Upper lobe of left lung (tissue), 6 donors: ENCODE measurements at regions not wholly inside any gene's neighbourhood (a gene's known extent, or its start where the extent isn't known, plus 50 kb on each side); places are given as distances from the start of the nearest gene placed in this dataset.

ENCODE experiments used
- ATAC-seq, 2 donors: fragments of 200-7000 bp; cut with Tn5 transposase; one replicate each; pipeline ENCODE4 v1.9.1; 2022; ENCODE audit warnings: mild to moderate bottlenecking in 2 of 2, moderate library complexity in 2 of 2; ENCODE audit not compliant: low FRiP score in 2 of 2
- DNase-seq, 2 donors: peaks; one replicate each; pipeline ENCODE4 v3.0.0-alpha.2; 2019 to 2020
- H3K27ac ChIP-seq, 4 donors: fragments of 200-600 bp; sonication (generic); one replicate each; pipeline ENCODE4 v1.5.1; 2016 to 2019
- H3K27me3 ChIP-seq, 4 donors: fragments of 200-600 bp; sonication (generic); one replicate each; pipeline ENCODE4 v1.5.1; 2017 to 2019
- H3K36me3 ChIP-seq, 4 donors: fragments of 200-600 bp; sonication (generic); one replicate each; pipeline ENCODE4 v1.5.1; 2016 to 2019
- H3K4me1 ChIP-seq, 4 donors: fragments of 200-600 bp; sonication (generic); one replicate each; pipeline ENCODE4 v1.5.1; 2018 to 2019
- H3K4me3 ChIP-seq, 4 donors: fragments of 200-600 bp; sonication (generic); one replicate each; pipeline ENCODE4 v1.5.1; 2017 to 2019; ENCODE audit warnings: mild to moderate bottlenecking in 2 of 4, moderate library complexity in 1 of 4
- H3K9me3 ChIP-seq, 4 donors: fragments of 200-600 bp; sonication (generic); one replicate each; pipeline ENCODE4 v1.5.1; 2018 to 2019
- EP300 ChIP-seq, 4 donors: sonication (generic); formaldehyde crosslinking; IDR thresholded peaks; one replicate each; pipeline ENCODE4 v1.5.1; 2017; ENCODE audit warnings: antibody characterized with exemption in 4 of 4, control low read depth in 2 of 4
- POLR2A ChIP-seq, 4 donors: fragments of 450-650 bp; IDR thresholded peaks; one replicate each; pipeline ENCODE4 v1.5.1; 2016 to 2017; ENCODE audit warnings: antibody characterized with exemption in 4 of 4, mild to moderate bottlenecking in 2 of 4
- POLR2AphosphoS5 ChIP-seq, 2 donors: sonication (generic); formaldehyde crosslinking; IDR thresholded peaks; one replicate each; pipeline ENCODE4 v1.5.1; 2017; ENCODE audit warnings: antibody characterized with exemption in 2 of 2
- WGBS, 2 donors: methylation state at CpG; one replicate each; pipeline ENCODE4 v1.1.5; 2017 to 2018; 5-methylcytosine and 5-hydroxymethylcytosine counted together
- TF ChIP-seq, protein P1 (sequence below), 6 experiments: fragments of 450-650 bp in 4 of 6; fragments of 200-600 bp in 2 of 6; sonication (generic) in 2 of 6; IDR thresholded peaks; one replicate each; pipeline ENCODE4 v1.5.1; 2016 to 2019; ENCODE audit warnings: antibody characterized with exemption in 6 of 6
- donor health status: DM: no; HTN: no; CAD: no; lungs with moderate emphysema.
- donor health status: DM: no; HTN: yes; CAD: no; lungs with severe emphysema.

DNA sequence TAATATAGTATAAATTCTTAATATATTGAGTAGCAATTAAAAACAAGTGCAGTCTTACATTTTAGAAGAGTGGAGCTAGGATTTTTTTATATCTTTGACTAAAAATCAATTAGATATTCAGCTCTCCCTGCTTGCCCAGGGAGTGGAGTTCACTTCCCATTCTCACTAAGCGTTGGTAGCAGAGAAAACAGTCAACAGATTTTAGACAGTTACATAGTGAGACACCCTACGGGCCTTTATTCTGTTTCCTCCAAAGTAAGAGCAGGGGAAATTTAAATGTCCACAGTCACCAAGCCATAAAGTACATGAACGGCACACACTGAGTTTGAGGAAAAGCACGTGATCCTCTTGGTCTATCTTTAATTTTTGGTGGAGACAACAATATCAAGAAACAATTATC, 131.6 kb upstream of the PLEKHG7 start:
- Histone ChIP-seq H3K36me3 (no peaks in the 10 kb centered on the region), H3K9me3 (no peaks in the 10 kb centered on the region), H3K4me1 (peaks cover 4 to 23% (median 9%) of the 10 kb centered on the region in 4 donors), H3K27ac (no peak overlapping the region), H3K27me3 (no peaks in the 10 kb centered on the region), H3K4me3 (no peak overlapping the region)
- DNase-seq, result no peak
- ATAC-seq, result no peak
- no peak for TF ChIP-seq EP300 (IDR thresholded peaks at IDR 0.05)
- no peak for TF ChIP-seq POLR2A (IDR thresholded peaks at IDR 0.05)
- TF ChIP-seq POLR2AphosphoS5 (IDR thresholded peaks at IDR 0.05), result no peak
- TF ChIP-seq, protein P1, sequence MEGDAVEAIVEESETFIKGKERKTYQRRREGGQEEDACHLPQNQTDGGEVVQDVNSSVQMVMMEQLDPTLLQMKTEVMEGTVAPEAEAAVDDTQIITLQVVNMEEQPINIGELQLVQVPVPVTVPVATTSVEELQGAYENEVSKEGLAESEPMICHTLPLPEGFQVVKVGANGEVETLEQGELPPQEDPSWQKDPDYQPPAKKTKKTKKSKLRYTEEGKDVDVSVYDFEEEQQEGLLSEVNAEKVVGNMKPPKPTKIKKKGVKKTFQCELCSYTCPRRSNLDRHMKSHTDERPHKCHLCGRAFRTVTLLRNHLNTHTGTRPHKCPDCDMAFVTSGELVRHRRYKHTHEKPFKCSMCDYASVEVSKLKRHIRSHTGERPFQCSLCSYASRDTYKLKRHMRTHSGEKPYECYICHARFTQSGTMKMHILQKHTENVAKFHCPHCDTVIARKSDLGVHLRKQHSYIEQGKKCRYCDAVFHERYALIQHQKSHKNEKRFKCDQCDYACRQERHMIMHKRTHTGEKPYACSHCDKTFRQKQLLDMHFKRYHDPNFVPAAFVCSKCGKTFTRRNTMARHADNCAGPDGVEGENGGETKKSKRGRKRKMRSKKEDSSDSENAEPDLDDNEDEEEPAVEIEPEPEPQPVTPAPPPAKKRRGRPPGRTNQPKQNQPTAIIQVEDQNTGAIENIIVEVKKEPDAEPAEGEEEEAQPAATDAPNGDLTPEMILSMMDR (IDR thresholded peaks at IDR 0.05), result no peak
- 79 to 86% methylated on average over 4 of the region's 4 CpGs for WGBS, 2 donors

DNA sequence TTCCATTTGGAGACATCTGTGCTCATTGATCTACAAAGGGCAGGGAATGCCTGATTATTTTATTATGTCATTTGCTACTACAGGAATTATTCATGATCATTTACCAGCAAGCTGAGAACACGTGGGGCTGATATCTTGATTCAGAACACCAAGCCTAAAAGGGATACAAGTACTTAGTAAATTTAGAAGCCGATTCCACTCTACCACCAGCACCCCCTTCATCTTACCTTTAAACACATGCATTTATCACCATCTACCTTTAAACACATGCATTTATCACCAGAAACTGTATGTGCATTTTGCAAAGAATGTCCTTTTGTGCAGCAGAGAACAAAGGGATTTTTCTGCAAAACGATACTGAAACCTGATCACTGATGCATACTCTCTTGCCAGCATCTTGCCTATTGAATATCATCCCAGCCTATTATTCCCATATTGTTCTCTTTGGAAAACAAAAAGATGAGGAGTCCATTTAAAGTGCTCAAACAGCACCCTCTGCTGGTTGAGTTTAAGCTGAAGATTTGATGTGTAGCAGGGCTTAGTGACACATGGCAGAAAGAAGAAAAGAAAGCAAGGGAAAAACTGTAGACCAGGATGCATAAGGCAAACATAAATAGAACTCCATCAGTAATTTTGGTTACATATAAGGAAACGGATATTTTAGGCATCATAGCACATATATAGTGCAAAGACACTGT, 132.6 kb upstream of the PLEKHG7 start:
- no peak for TF ChIP-seq POLR2AphosphoS5 (IDR thresholded peaks at IDR 0.05)
- no peak for TF ChIP-seq POLR2A (IDR thresholded peaks at IDR 0.05)
- TF ChIP-seq, protein P1 (IDR thresholded peaks at IDR 0.05), result peak; percentile 59 to 90 (median 85)
- no peak for TF ChIP-seq EP300 (IDR thresholded peaks at IDR 0.05)
- no peaks in the 10 kb centered on the region for H3K9me3 ChIP-seq
- 9 to 12% methylated on average over 4 of the region's 4 CpGs for WGBS, 2 donors
- no peaks in the 10 kb centered on the region for H3K36me3 ChIP-seq
- peaks cover 4 to 22% (median 9%) of the 10 kb centered on the region in 4 donors for H3K4me1 ChIP-seq
- no peak overlapping the region for H3K4me3 ChIP-seq
- H3K27ac ChIP-seq, result no peak overlapping the region
- no peaks in the 10 kb centered on the region for H3K27me3 ChIP-seq
- ATAC-seq, result peak; percentile 72 to 83
- peak in 1 of 2 donors; percentile 43 for DNase-seq

DNA sequence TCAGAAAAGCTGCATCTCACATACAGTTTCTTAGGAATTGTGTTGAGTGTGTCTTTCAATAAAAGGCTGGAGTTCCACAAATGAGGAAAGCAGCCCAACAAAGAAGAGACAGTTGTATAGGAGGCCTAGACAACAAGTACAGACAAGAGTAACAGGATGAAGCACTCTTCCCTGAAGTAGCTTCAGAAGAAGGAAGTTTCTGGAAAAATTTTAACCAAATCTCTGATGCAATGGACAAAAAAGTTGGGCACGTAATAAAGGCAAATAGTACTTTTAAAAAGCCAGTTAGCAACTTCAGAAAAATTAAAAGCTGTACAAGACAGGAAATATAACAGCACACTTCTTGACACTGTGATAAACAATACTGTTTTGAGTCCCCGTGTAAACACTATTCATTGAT, 134.1 kb upstream of the PLEKHG7 start:
- Histone ChIP-seq H3K27ac (peak overlapping the region in 1 of 4 donors; percentile 46), H3K36me3 (no peaks in the 10 kb centered on the region), H3K4me1 (peaks cover 0 to 16% (median 9%) of the 10 kb centered on the region in 4 donors), H3K9me3 (no peaks in the 10 kb centered on the region), H3K4me3 (no peak overlapping the region), H3K27me3 (no peaks in the 10 kb centered on the region)
- 32 to 36% methylated on average over 2 of the region's 2 CpGs for WGBS, 2 donors
- TF ChIP-seq POLR2A (IDR thresholded peaks at IDR 0.05) (no peak), EP300 (IDR thresholded peaks at IDR 0.05) (no peak)
- TF ChIP-seq, protein P1 (IDR thresholded peaks at IDR 0.05), result no peak
- no peak for ATAC-seq
- DNase-seq, result no peak

DNA sequence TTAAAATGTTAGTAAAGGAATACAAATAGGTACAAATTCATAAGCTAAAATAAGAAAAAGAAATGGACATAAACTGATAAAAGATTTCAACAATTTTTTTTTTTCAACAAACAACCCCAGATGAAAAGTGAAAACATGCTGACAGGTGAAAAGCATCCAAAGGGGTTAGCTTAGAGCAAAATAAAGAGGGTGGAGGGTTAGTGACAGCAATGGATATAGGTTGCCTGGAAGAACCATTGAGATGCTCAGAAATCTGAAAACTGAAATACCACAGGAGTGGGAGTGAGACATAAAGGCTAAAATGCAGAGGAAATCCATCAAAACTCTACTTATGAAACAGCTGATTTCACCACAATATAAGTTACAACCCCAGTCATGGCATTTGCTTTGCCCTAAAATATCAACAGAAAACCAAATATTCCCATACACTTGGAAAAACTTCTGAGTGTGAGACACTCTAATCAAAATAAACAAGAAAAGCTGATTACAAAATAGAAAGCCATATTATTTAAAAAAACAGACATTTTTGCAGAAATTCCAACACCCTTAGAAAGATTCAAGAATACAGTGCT, 136.3 kb upstream of the PLEKHG7 start:
- TF ChIP-seq, protein P1 (IDR thresholded peaks at IDR 0.05), result no peak
- TF ChIP-seq POLR2AphosphoS5 (IDR thresholded peaks at IDR 0.05) (no peak), POLR2A (IDR thresholded peaks at IDR 0.05) (no peak), EP300 (IDR thresholded peaks at IDR 0.05) (no peak)

DNA sequence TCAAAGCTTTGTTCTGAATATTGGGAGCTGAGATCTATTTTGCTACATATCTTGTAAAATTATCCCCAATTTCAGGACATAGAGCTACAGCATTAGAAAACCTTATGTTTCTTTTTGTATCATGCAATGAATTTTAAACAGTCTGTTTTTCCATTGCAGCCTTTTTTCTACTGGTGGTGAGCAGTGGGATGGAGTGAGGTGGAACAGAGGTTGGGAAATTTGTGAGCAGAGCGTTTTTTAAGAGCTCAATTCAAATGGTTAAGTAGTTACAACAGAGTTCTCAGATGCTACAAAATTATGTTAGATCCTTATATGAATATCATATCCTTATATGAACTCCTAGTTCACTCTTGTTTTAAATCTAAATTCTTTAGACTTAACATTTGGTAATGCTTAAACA, 139.0 kb upstream of the PLEKHG7 start:
- ATAC-seq (no peak), DNase-seq (no peak)
- TF ChIP-seq EP300 (IDR thresholded peaks at IDR 0.05) (no peak), POLR2A (IDR thresholded peaks at IDR 0.05) (no peak), POLR2AphosphoS5 (IDR thresholded peaks at IDR 0.05) (no peak)
- TF ChIP-seq, protein P1 (IDR thresholded peaks at IDR 0.05), result no peak
- H3K27me3 ChIP-seq, result no peaks in the 10 kb centered on the region
- no peaks in the 10 kb centered on the region for H3K36me3 ChIP-seq
- no peak overlapping the region for H3K4me3 ChIP-seq
- H3K9me3 ChIP-seq, result no peaks in the 10 kb centered on the region
- peaks cover 13 to 18% (median 14%) of the 10 kb centered on the region in 4 donors for H3K4me1 ChIP-seq
- WGBS, 2 donors, result 0 to 21% methylated on average over 1 of the region's 1 CpG
- no peak overlapping the region for H3K27ac ChIP-seq

More for the DNA sequence above, 136.3 kb upstream of the PLEKHG7 start:
- H3K27ac ChIP-seq, result no peak overlapping the region
- no peak overlapping the region for H3K4me3 ChIP-seq
- DNase-seq (no peak), ATAC-seq (no peak)
- H3K4me1 ChIP-seq, result peaks cover 7 to 24% (median 17%) of the 10 kb centered on the region in 4 donors
- H3K36me3 ChIP-seq, result no peaks in the 10 kb centered on the region
- H3K9me3 ChIP-seq, result no peaks in the 10 kb centered on the region
- no peaks in the 10 kb centered on the region for H3K27me3 ChIP-seq
